OCI-LY1 (cell line): ENCODE measurements at regions not wholly inside any gene's neighbourhood (a gene's known extent, or its start where the extent isn't known, plus 50 kb on each side); places are given as distances from the start of the nearest gene placed in this dataset.
"Not testable (repeated sequence)": the region's sequence is repeated elsewhere in the genome, so short reads cannot be mapped to it uniquely, and the experiment has no call there.

ENCODE experiments used
- CTCF ChIP-seq: fragments of 200-600 bp; sonication (generic), shearing (Covaris generic); IDR thresholded peaks from 2 replicates; pipeline ENCODE4 v1.5.1; 2017; ENCODE audit warnings: mild to moderate bottlenecking, antibody characterized with exemption, low read length, moderate library complexity, mixed read lengths
- EZH2 ChIP-seq: fragments of 200-600 bp; sonication (generic), shearing (Covaris generic); IDR thresholded peaks from 2 replicates; pipeline ENCODE4 v1.8.0; 2017; ENCODE audit warnings: borderline replicate concordance, mixed run types, mild to moderate bottlenecking, antibody characterized with exemption, low read length, moderate library complexity, mixed read lengths

- TF ChIP-seq CTCF, EZH2: not testable (repeated sequence)
Measured at GRCh38 chr1:90861421-90861820, 144.3 kb upstream of the BARHL2 start.
